H1 (cell line): ENCODE measurements at regions not wholly inside any gene's neighbourhood (a gene's known extent, or its start where the extent isn't known, plus 50 kb on each side); places are given as distances from the start of the nearest gene placed in this dataset.

Experiments
- CBX5 ChIP-seq: fragments of 300-800, 300-1000 bp; sonication (generic); IDR thresholded peaks from 2 replicates; pipeline ENCODE4 v1.7.1; 2016; ENCODE audit warnings: antibody characterized with exemption, low read length, low read depth
- CBX8 ChIP-seq: fragments of 300-800, 300-1000 bp; sonication (generic); IDR thresholded peaks from 2 replicates; pipeline ENCODE4 v1.7.1; 2016; ENCODE audit warnings: low read depth, low read length, borderline replicate concordance
- POLR2AphosphoS5 ChIP-seq: IDR thresholded peaks from 2 replicates; pipeline ENCODE4 v1.6.1; 2011; ENCODE audit warnings: low read depth, low read length
- RAD21 ChIP-seq, 2 experiments: IDR thresholded peaks in 1 of 2; conservative IDR thresholded peaks in 1 of 2; 2 replicates each; pipeline ENCODE4 v1.6.1; 2011; ENCODE audit warnings: low read depth in 2 of 2, low read length in 2 of 2, improper control_type of control experiment in 1 of 2, inconsistent platforms in 1 of 2, mild to moderate bottlenecking in 1 of 2, moderate library complexity in 1 of 2
- SIRT6 ChIP-seq: IDR thresholded peaks from one replicate; pipeline ENCODE4 v1.7.1; 2012; ENCODE audit warnings: low read length, inconsistent platforms

GRCh38 chr2:126403039-126403628 is 252.8 kb upstream of the GYPC start (continued):
- no peak for TF ChIP-seq SIRT6
- no peak for TF ChIP-seq CBX8
- no peak for TF ChIP-seq CBX5
- no peak for TF ChIP-seq RAD21 (IDR thresholded peaks at IDR 0.05 in 1 of 2, conservative IDR thresholded peaks at IDR 0.05 in 1 of 2; ENCODE audit: low read depth in 2 of 2, low read length in 2 of 2)
- no peak for TF ChIP-seq POLR2AphosphoS5
